Activated CD4-positive, alpha-beta memory T cell treated with anti-CD3 and anti-CD28 coated beads, Interleukin-2, amount 10 ng/mL, durations not matched to agents 7 days and 5 days (primary cell): ENCODE measurements at regions not wholly inside any gene's neighbourhood (a gene's known extent, or its start where the extent isn't known, plus 50 kb on each side); places are given as distances from the start of the nearest gene placed in this dataset.

Source experiments
- CTCF ChIA-PET: fragments of 350-600 bp; sonication (Branson Sonifier 250); formaldehyde crosslinking; loops from one replicate; lab custom pipeline; 2021; ENCODE audit warnings: antibody characterized with exemption, inconsistent platforms; lab: Charles Lee
- POLR2A ChIA-PET: fragments of 350-600 bp; sonication (Branson Sonifier 250); formaldehyde crosslinking; loops from one replicate; lab custom pipeline; 2021; ENCODE audit warnings: antibody characterized with exemption; lab: Charles Lee
- DNase-seq: peaks from one replicate; pipeline ENCODE4 v3.0.0-alpha.2; 2020
- H3K27ac Mint-ChIP-seq: one replicate; pipeline ENCODE4 v1.8.0; 2021; ENCODE audit warnings: mild to moderate bottlenecking, mixed read lengths
- H3K27me3 Mint-ChIP-seq: one replicate; pipeline ENCODE4 v1.8.0; 2021; ENCODE audit warnings: mixed read lengths
- H3K36me3 Mint-ChIP-seq: one replicate; pipeline ENCODE4 v1.8.0; 2021; ENCODE audit warnings: low read depth, mixed read lengths
- H3K4me1 Mint-ChIP-seq: one replicate; pipeline ENCODE4 v1.8.0; 2021; ENCODE audit warnings: mixed read lengths
- H3K4me3 Mint-ChIP-seq: one replicate; pipeline ENCODE4 v1.8.0; 2021; ENCODE audit warnings: mild to moderate bottlenecking, mixed read lengths
- H3K9me3 Mint-ChIP-seq: one replicate; pipeline ENCODE4 v1.8.0; 2021; ENCODE audit warnings: mixed read lengths

GRCh38 chr4:147401221-147401620, 79.7 kb upstream of the EDNRA start:
- Mint-ChIP-seq H3K36me3 (no peaks in the 10 kb centered on the region), H3K4me1 (no peaks in the 10 kb centered on the region), H3K27me3 (no peaks in the 10 kb centered on the region), H3K4me3 (no peak overlapping the region), H3K27ac (no peak overlapping the region), H3K9me3 (no peaks in the 10 kb centered on the region)
- POLR2A ChIA-PET = no interaction called here
- CTCF ChIA-PET = no interaction called here
- DNase-seq = no peak

GRCh38 chr4:147407261-147408045, 73.4 kb upstream of the EDNRA start:
- ChIA-PET CTCF (interaction anchor here (0.7 kb wide), 1 partner anchor 108 kb away, joined by 3 read pairs; no protein-coding TSS in a partner anchor), POLR2A (no interaction called here)
- H3K4me1 Mint-ChIP-seq = no peaks in the 10 kb centered on the region
- H3K9me3 Mint-ChIP-seq = no peaks in the 10 kb centered on the region
- H3K36me3 Mint-ChIP-seq = no peaks in the 10 kb centered on the region
- DNase-seq = no peak
- H3K27me3 Mint-ChIP-seq = no peaks in the 10 kb centered on the region
- H3K4me3 Mint-ChIP-seq = no peak overlapping the region
- no peak overlapping the region for H3K27ac Mint-ChIP-seq

- Mint-ChIP-seq H3K4me1 (no peaks in the 10 kb centered on the region), H3K4me3 (no peak overlapping the region), H3K36me3 (no peaks in the 10 kb centered on the region), H3K27me3 (no peaks in the 10 kb centered on the region), H3K27ac (no peak overlapping the region), H3K9me3 (no peaks in the 10 kb centered on the region)
- ChIA-PET POLR2A (no interaction called here), CTCF (no interaction called here)
- DNase-seq = no peak
Observed at GRCh38 chr4:147408189-147408588, 72.7 kb upstream of the EDNRA start.

- Mint-ChIP-seq H3K9me3 (no peaks in the 10 kb centered on the region), H3K4me3 (no peak overlapping the region), H3K27ac (no peak overlapping the region), H3K27me3 (no peaks in the 10 kb centered on the region), H3K4me1 (no peaks in the 10 kb centered on the region), H3K36me3 (no peaks in the 10 kb centered on the region)
- no peak for DNase-seq
- POLR2A ChIA-PET = no interaction called here
- CTCF ChIA-PET = no interaction called here
Observed at GRCh38 chr4:147409350-147409749, 71.5 kb upstream of the EDNRA start.

GRCh38 chr4:147418226-147418625, 62.7 kb upstream of the EDNRA start:
- Mint-ChIP-seq H3K27me3 (no peaks in the 10 kb centered on the region), H3K36me3 (no peaks in the 10 kb centered on the region), H3K4me3 (no peak overlapping the region), H3K4me1 (no peaks in the 10 kb centered on the region), H3K27ac (no peak overlapping the region), H3K9me3 (peaks cover 1% of the 10 kb centered on the region)
- DNase-seq = no peak
- POLR2A ChIA-PET = no interaction called here
- CTCF ChIA-PET = no interaction called here

GRCh38 chr4:147421456-147421855, 59.4 kb upstream of the EDNRA start:
- no peaks in the 10 kb centered on the region for H3K36me3 Mint-ChIP-seq

GRCh38 chr4:147423229-147423628, 57.7 kb upstream of the EDNRA start:
- Mint-ChIP-seq H3K4me3 (no peak overlapping the region), H3K27me3 (no peaks in the 10 kb centered on the region), H3K4me1 (no peaks in the 10 kb centered on the region), H3K36me3 (no peaks in the 10 kb centered on the region), H3K9me3 (peaks cover 1% of the 10 kb centered on the region), H3K27ac (no peak overlapping the region)
- ChIA-PET CTCF (no interaction called here), POLR2A (no interaction called here)
- DNase-seq = no peak

More at GRCh38 chr4:147421456-147421855, 59.4 kb upstream of the EDNRA start:
- Mint-ChIP-seq H3K4me3 (no peak overlapping the region), H3K27ac (no peak overlapping the region), H3K4me1 (no peaks in the 10 kb centered on the region), H3K9me3 (peaks cover 1% of the 10 kb centered on the region), H3K27me3 (no peaks in the 10 kb centered on the region)
- ChIA-PET POLR2A (no interaction called here), CTCF (no interaction called here)
- DNase-seq = no peak

- Mint-ChIP-seq H3K36me3 (no peaks in the 10 kb centered on the region), H3K9me3 (peaks cover 1% of the 10 kb centered on the region)
- DNase-seq = no peak
Observed at GRCh38 chr4:147425019-147425418, 55.9 kb upstream of the EDNRA start.

GRCh38 chr4:147428583-147428982, 52.3 kb upstream of the EDNRA start:
- Mint-ChIP-seq H3K4me3 (no peak overlapping the region), H3K9me3 (peaks cover 3% of the 10 kb centered on the region), H3K4me1 (no peaks in the 10 kb centered on the region), H3K36me3 (no peaks in the 10 kb centered on the region), H3K27me3 (no peaks in the 10 kb centered on the region), H3K27ac (no peak overlapping the region)
- no peak for DNase-seq
- ChIA-PET POLR2A (no interaction called here), CTCF (no interaction called here)

More at GRCh38 chr4:147425019-147425418, 55.9 kb upstream of the EDNRA start:
- CTCF ChIA-PET = no interaction called here
- POLR2A ChIA-PET = no interaction called here
- Mint-ChIP-seq H3K4me3 (no peak overlapping the region), H3K27me3 (no peaks in the 10 kb centered on the region), H3K4me1 (no peaks in the 10 kb centered on the region), H3K27ac (no peak overlapping the region)

- no peaks in the 10 kb centered on the region for H3K27me3 Mint-ChIP-seq
- H3K36me3 Mint-ChIP-seq = no peaks in the 10 kb centered on the region
- H3K4me3 Mint-ChIP-seq = no peak overlapping the region
- no peak overlapping the region for H3K27ac Mint-ChIP-seq
- DNase-seq = no peak
- peaks cover 3% of the 10 kb centered on the region for H3K9me3 Mint-ChIP-seq
- CTCF ChIA-PET = no interaction called here
- POLR2A ChIA-PET = no interaction called here
- no peaks in the 10 kb centered on the region for H3K4me1 Mint-ChIP-seq
Observed at GRCh38 chr4:147430111-147430510, 50.8 kb upstream of the EDNRA start.
